HTR-8/SVneo (cell line): ENCODE measurements at regions not wholly inside any gene's neighbourhood (a gene's known extent, or its start where the extent isn't known, plus 50 kb on each side); places are given as distances from the start of the nearest gene placed in this dataset.
"Not testable (repeated sequence)": the region's sequence is repeated elsewhere in the genome, so short reads cannot be mapped to it uniquely, and the experiment has no call there.

ENCODE experiments used
- DNase-seq: peaks from one replicate; pipeline ENCODE4 v3.0.0; 2011; ENCODE audit warnings: low spot score, mixed read lengths; ENCODE audit not compliant: insufficient read length
- FAIRE-seq: peaks from 2 replicates; lab custom pipeline; 2011; peaks lifted over from hg19 to GRCh38; lab: Jason Lieb, UNC

DNA sequence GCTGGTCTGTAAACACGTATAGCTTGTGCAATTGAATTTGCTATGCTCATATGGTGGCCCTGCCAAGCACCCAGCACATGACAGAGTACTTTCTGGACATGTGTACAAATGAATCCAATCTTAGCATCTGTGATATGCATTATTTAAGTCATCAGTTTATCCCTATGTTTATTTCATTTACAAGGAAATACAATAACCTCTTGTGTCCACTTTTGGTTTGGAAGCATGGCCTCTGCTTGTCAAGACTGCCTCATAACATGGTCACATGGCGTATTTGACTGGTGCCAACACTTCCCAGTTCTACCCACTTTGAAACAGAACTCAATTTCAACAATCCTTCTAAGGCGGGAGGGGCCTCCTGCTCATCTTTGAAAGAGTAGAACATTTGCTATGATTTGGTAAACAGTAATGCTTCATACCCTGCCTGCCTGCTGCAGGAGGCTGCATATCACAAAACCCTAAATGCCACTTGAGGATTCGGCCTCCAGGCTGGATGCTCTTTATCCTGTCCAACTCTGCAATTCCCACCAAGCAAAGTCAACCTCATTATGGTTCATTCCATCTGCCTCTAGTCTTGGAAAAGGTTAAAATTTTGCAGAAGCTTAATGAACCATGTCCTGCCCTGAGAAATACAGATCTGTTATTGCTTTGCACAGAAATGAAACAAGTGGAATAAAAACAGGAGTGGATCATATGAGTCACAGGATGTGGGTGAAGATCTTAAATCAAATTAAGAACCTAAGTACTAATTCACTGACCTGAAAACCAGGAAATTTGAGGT is 151.3 kb downstream of the CYSLTR2 start:
- DNase-seq (no peak), FAIRE-seq (no peak)

DNA sequence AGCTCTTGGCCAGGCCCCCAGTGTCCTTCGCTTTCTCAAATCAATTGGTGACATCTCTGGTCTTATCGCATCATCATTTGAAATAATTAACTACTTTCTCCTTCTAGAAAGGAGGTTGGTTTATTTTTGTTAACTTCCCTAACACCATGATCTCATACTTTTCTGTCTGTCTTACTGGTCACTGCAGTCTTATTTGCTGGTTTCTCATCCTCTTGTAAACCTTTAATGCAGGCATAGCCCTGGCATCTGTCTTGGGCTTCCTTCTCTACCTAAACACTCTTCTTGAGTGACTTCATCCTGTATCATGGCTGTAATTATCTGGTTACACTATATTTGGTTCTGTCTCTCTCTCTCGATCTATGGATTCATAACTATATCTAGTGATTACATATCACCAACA is 152.8 kb downstream of the CYSLTR2 start:
- DNase-seq (no peak), FAIRE-seq (no peak)

DNA sequence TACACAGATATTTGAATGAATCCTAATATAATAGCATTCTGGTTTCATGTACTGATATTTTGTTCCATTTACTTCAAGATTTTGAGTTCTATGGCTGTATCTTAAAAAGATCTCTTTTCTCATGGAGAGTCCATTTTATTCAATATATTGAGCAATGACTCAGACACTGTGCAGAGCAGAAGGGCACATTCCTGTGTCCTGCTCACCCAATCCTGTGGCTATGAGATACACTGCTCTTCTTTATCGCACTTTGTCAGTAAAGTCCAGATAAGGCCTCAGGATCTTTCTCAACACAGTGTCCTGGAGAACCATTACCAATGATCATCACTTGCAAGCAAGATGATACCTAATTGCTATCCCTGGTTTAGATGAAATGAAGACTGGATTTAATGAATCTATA is 155.0 kb downstream of the CYSLTR2 start:
- no peak for FAIRE-seq
- DNase-seq = no peak

DNA sequence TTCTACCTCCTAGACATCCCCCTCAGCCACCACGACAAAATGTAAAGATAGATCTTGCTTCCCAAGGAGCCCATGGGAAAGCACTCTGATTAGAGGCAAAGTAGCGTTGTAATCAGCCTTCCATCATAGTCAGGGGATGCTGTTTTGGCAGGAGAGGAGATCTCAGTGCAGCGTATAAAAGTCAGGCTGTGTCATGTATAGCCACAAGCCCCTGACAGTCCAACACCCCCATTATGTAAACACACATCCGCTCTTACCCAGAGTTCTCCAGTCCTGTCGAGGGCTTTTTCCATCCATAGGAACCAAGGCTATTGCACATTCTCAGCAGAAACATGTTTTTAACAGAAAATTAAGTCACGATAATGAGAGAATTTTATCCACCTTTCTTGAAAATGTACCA is 156.3 kb downstream of the CYSLTR2 start:
- no peak for FAIRE-seq
- no peak for DNase-seq

DNA sequence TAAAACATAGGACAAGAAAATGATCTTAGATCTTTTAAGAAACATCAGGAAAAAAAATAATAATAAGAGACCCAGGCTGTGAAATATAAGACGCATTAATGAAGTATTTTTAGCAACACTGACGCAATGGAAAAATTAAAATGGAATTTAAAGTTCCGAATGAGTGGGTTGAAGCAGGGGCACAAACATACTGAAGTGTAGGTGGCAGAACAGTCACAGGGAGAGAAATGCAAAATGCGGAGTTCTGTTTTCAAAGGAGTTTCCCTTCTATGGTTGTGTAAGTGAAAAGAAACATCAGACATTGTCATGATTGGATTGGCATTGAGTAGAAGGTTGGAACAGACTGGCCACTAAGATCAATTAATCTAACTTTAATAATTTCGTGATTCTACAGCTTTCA is 159.8 kb downstream of the CYSLTR2 start:
- DNase-seq = no peak
- no peak for FAIRE-seq

DNA sequence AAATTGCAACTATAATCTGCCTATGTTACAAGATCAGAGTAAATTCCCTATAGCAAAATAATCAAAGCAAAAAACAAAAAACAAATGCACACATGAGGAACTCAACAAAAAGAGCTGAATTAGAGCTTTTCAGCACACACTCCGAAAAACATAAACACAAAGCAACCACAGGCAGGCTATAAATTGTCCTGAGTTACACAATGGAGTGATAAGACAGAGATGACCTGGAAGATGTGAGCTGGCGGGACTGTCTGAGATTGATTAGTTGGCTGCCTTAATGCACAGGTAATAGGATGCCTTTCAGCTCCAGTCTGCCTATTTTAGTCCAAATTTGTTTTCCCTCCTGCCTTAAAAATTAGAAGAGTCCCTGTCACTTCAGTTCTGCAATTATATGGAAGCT is 159.0 kb upstream of the FNDC3A start:
- FAIRE-seq (no peak), DNase-seq (no peak)

DNA sequence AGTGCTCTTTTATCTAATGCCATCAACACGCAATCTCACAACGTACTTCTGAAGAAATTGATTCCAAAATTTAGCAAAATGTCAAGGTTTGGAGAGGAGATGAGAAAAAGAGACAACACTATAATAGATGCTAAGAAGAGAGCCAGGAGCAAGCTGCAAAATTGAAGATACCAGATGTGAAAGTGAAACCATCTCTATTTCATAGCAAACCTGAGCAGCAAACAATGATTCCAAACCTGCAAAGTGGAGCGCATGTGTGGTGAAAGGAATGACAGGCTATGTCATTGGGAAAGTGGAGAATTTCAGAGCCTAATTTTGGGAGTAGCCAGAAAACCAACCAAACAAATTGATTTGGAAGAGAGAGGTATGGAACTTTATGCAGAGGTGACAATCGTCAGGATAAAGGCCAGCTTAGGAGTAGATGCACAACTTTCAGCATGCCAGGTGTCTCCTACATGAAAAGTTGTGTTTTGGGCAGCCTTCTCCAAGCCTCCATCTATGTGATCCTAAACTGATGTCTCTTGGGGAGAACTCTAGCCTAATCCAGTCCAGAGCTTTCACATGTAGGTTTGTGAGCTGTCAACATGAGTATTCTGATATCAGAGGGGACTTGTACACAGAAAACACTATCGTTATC is 158.4 kb upstream of the FNDC3A start:
- no peak for FAIRE-seq
- DNase-seq = no peak

DNA sequence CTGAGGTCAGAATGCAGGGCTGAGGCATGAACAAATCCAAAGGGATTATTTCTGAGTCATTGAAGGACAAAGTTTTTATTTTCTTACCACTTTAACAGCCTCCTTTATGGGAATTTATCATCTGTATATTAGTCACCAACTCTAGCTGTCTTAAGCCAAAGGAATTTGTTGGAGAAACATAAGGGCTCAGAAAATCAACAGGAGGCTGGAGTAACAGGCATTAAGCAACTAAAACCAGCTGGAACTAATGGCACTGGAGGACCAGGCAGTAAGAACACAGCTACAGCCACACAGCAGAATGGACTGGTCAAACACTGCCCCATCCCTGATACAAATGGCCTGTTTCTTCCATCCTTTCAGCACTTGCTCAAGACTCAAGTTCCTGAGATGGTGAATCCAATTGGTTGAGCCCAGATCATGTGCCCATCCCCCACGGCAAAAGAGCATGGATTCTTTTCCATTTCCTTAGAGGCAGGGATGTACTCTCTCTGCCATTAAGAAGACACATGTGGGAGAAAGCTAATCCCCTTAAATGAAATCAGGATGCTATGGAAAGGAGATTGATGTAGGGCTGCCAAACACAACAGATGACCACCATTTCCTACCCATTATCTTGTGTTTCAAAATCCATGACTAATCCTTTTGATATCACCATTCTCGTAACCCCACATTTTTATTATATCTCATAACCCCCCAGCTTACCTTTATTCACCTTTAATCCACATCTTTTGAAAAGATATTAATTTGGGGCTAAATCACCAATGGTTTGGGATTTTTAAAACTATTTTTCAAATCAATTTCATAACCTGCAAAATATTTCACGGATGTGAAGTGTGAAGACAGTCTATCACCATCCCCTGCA is 157.0 kb upstream of the FNDC3A start:
- DNase-seq (peak; percentile 41), FAIRE-seq (no peak)

DNA sequence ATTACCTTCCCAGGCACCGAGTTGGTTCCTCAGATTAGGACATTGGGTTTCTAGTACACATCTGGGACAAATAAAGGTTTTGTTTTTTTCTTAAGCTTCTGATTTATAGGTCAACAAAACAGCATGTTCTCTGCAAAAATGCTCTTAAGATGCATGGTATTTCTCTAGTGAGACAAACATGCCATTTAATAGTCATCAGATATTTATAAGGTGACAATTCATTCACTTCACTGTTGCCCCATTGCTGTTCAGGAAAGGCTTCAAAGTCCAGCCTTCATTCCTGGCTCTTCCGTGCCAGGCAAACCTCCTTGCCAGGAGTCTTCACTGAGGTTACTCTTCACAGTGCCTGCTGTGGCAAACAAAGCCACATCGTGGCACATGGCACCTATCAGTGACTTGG is 156.3 kb upstream of the FNDC3A start:
- no peak for FAIRE-seq
- no peak for DNase-seq

DNA sequence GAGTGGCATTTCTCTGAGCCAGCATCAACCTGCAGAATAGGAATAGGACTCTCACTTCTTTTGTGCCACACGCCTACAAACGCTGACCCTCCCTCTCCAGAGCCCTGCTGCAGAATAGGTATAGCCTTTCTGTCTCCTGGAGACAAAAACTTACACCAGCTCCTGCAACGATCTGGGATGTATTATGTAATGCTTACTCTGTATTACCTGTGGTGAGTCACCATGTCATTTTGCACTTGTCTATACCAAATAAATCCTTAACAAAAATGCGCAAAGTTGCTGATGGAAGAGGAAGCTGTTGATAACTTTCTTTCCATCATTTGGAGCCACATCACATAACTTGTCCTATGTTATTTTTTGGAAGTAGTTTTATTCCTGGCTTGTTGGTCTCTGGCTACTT is 155.8 kb upstream of the FNDC3A start:
- no peak for DNase-seq
- no peak for FAIRE-seq

DNA sequence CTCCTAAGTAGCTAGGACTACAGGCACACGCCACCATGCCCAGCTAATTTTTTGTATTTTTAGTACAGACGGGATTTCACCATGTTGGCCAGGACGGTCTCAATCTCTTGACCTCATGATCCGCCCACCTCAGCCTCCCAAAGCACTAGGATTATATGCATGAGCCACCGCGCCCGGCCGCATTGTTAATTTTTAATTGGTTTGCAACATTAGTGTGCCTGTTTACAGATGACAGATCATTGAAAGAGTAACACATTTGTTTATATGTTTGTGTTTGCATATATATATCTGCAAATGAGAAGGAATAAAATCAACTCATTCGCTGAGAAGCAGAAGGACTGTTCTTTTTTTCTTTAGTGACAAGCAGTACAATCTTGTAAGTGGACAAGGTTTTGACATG is 152.2 kb upstream of the FNDC3A start:
- FAIRE-seq, DNase-seq: not testable (repeated sequence)

DNA sequence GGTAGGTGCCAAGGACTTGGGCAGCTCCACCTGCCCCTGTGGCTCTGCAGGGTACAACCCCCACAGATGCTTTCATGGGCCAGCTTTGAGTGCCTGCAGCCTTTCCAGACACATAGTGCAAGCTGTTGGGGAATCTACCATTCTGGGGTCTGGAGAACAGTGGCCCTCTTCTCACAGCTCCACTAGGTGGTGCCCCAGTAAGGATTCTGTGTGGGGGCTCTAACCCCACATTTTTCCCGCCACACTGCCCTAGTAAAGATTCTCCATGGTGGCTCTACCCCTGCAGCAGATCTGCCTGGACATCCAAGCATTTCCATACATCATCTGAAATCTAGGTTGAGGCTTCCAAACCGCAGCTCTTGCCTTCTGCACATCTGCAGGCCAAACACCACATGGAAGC is 149.7 kb upstream of the FNDC3A start:
- FAIRE-seq = no peak
- DNase-seq = no peak

DNA sequence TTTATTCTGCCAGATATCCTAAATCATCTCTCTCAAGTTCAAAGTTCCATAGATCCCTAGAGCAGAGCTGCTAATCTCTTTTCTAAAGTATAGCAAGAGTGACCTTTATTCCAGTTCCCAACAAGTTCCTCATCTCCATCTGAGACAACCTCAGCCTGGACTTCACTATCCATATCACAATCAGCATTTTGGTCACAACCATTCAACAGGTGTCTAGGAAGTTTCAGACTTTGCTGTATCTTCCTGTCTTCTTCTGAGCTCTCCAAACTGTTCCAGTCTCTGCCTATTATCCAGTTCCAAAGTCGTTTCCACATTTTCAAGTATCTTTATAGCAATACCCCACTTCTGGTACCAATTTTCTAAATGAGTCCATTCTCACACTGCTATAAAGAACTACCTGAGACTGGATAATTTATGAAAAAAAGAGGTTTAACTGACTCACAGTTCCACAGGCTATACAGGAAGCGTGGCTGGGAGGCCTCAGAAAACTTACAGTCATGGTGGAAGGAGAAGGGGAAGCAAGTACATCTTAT is 148.7 kb upstream of the FNDC3A start:
- not testable (repeated sequence) for DNase-seq, FAIRE-seq

DNA sequence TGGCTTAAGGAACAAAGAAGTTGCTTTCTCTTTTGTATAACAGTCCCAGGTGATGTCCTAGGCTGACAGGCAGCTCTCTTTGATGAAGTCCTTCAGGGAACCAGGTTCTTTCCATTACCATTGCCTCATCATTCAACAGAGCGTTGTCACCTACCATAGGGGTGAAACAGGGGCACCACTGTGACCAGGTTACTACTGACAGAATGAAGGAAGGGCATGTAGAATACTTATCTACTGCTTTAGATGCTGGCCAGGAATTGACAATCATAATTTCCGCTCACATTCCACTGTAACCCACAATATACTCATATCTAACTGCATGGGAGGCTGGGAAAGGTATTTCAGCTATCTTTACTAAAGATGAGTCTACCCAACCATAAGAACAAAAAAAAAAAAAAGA is 148.0 kb upstream of the FNDC3A start:
- DNase-seq (no peak), FAIRE-seq (no peak)

DNA sequence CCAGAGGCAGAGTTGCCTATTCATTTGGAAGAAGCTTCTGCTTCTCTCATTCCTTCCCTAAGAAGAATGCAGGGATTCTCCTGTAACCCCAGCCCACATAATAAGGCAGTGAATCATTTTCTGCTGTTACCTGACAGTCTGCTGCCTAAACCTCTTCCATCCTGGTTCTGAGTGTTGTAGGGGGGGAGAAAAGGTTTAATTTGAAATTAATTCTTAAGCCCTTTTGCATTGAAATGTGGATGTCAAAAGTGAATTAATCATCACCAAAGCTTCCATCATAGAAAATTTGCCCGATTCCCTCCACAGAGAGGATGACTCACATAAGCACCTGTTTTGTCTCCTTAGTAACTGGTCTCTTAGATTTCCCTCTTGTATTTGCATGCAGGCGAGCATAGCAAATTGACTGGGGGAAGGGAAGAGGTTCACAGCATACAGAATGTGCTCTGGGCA is 146.7 kb upstream of the FNDC3A start:
- DNase-seq (no peak), FAIRE-seq (no peak)

DNA sequence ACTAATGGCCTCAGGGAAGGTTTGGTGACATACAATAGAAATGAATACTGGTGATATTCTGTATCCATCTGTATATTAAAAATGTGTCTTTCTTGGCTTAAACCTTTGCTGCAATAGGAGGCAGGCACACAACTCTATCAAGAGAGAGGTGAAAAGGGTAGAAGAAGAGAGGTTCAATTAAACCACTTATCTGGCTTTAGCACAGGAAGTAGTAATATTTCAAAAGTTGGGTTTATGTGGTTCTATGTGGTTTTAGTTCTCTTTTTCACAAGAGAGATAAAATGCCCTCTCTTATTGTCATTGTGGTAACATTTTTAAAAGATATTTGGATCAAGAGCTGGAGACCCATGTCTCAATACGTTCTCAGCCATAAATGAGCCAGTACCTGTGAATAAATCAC is 146.2 kb upstream of the FNDC3A start:
- no peak for FAIRE-seq
- no peak for DNase-seq

DNA sequence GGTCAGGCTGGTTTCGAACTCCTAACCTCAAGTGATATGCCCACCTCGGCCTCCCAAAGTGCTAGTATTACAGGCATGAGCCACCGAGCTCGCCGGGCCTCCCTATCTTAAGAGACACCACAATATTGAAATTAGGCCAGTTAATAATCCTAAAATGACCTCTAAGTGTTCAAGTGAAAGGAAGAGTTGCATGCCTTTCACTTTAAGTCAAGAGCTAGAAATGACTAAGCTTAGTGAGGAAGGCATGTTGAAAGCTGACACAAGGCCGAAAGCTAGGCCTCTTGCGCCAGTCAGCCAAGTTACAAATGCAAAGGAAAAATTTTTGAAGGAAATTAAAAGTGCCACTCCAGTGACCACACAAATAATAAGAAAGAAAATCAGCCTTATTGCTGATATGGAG is 144.5 kb upstream of the FNDC3A start:
- DNase-seq = no peak
- no peak for FAIRE-seq

DNA sequence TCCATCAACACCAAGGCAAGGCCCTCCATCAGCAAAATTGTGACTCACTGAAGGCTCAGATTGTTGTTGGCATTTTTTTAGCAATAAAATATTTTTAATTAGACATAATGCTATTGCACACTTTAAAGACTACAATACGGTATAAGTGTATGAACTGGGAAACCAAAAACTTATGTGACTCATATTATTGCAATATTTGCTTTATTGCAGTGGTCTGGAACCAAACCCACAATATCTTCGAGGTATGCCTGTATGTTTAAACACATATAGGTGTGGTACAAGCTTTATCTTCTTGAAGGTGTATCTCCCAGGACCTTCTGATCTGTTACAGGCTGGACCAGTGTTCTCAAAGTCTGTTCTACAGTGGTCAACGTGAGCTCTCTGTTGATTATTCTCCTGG is 142.3 kb upstream of the FNDC3A start:
- no peak for FAIRE-seq
- no peak for DNase-seq

DNA sequence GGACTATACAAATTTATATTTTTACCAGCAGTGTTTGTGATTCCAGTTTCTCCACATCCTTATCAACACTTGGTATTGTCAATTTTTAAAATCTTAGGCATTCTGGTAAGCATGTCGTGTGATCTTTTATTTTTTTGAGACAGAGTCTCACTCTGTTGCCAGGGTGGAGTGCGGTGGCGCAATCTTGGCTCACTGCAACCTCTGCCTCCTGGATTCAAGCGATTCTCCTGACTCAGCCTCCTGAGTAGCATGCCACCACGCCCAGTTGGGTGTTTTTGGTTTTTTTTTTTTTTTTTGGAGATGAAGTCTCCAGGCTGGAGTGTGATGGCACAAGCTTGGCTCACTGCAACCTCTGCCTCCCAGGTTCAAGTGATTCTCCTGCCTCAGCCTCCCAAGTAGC is 140.4 kb upstream of the FNDC3A start:
- FAIRE-seq, DNase-seq: not testable (repeated sequence)

DNA sequence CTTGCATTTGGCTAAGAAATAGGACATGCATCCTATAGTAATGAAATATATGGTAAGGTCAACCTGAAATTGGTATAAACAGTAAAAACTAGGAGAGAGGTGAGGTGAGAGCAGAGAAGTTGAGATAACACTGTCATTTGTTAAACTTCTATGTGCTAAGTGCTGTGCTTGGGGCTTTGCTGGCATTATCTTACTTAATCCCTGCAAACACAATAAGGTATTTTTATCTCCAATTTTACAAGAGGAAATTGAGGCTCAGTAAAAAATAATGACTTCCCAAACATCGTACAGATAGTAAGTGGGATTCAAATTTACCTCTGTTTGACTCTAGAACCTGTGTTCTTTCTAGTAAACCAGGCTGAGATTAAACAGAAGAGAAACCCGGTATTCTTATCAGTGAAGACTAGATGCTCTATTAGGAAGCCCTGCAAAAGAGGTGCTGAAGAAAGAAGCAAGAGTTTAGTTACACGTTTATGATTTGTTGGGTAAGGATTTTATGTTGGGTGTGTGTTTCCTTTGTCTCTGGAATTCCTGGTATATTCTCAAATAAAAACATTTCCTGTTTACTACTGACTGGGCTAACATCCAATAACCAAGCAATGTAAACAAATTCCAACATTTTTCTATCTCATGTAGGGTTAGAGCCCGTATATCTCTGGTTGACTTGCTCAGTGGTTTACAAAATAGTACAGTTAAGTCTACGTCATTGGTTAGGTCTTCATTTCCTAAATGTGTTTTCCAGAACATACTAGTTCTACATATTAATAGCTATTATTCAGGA is 137.3 kb upstream of the FNDC3A start:
- no peak for FAIRE-seq
- peak; percentile 5 for DNase-seq
